ENCODE measurements at regions not wholly inside any gene's neighbourhood (a gene's known extent, or its start where the extent isn't known, plus 50 kb on each side); places are given as distances from the start of the nearest gene placed in this dataset.

GRCh38 chr5:87756951-87757350 is 344.2 kb upstream of the CCNH start:
- BruUV-seq (replicated peaks), result no TSS peak
- Histone ChIP-seq H3K27me3 (replicated peaks in 1 of 2; ENCODE audit: control insufficient read depth in 2 of 2, insufficient read depth in 2 of 2, low read length in 1 of 2) (no peaks in the 10 kb centered on the region), H3K9me3 (replicated peaks; ENCODE audit: control insufficient read depth, insufficient read depth, low read length) (no peaks in the 10 kb centered on the region), H3K4me3 (no peak overlapping the region), H3K4me2 (ENCODE audit: control insufficient read depth, insufficient read depth) (no peak overlapping the region), H3K27ac (ENCODE audit: control insufficient read depth, insufficient read depth) (no peak overlapping the region), H2AFZ (ENCODE audit: control insufficient read depth, low read depth, low read length) (no peak overlapping the region), H3K9ac (ENCODE audit: control insufficient read depth, insufficient read depth, low read length) (no peak overlapping the region), H3K4me1 (ENCODE audit: control insufficient read depth, insufficient read depth, low read length) (no peaks in the 10 kb centered on the region), H4K20me1 (ENCODE audit: control insufficient read depth, insufficient read depth) (no peaks in the 10 kb centered on the region), H3K79me2 (ENCODE audit: control insufficient read depth, insufficient read depth, low read length) (no peaks in the 10 kb centered on the region), H3K36me3 (ENCODE audit: control insufficient read depth in 2 of 2, insufficient read depth in 2 of 2, low read length in 1 of 2) (no peaks in the 10 kb centered on the region)
- RAD21 ChIA-PET (ENCODE audit: unreplicated experiment), result no interaction called here
- TF ChIP-seq NR2C1 (IDR thresholded peaks at IDR 0.05) (no peak), ZNF687 (IDR thresholded peaks at IDR 0.05) (no peak), BCL3 (IDR thresholded peaks at IDR 0.05; ENCODE audit: borderline replicate concordance, insufficient read depth, low read depth, low read length, poor library complexity, severe bottlenecking) (no peak), MTA2 (IDR thresholded peaks at IDR 0.05; ENCODE audit: low read depth) (no peak), RELB (IDR thresholded peaks at IDR 0.05; ENCODE audit: low read depth) (no peak)
- TF ChIP-seq, protein P1, sequence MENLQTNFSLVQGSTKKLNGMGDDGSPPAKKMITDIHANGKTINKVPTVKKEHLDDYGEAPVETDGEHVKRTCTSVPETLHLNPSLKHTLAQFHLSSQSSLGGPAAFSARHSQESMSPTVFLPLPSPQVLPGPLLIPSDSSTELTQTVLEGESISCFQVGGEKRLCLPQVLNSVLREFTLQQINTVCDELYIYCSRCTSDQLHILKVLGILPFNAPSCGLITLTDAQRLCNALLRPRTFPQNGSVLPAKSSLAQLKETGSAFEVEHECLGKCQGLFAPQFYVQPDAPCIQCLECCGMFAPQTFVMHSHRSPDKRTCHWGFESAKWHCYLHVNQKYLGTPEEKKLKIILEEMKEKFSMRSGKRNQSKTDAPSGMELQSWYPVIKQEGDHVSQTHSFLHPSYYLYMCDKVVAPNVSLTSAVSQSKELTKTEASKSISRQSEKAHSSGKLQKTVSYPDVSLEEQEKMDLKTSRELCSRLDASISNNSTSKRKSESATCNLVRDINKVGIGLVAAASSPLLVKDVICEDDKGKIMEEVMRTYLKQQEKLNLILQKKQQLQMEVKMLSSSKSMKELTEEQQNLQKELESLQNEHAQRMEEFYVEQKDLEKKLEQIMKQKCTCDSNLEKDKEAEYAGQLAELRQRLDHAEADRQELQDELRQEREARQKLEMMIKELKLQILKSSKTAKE (IDR thresholded peaks at IDR 0.05; ENCODE audit: low read depth, poor library complexity, severe bottlenecking), result no peak
- in situ Hi-C loops (cut with MboI), result no loop called here
- WGBS (ENCODE audit: insufficient coverage, insufficient replicate concordance, low lambda C conversion rate, missing lambda C conversion rate), result 0% methylated on average over 1 of the region's 1 CpG
- SMC1A ChIA-PET (ENCODE audit: uncharacterized antibody, unreplicated experiment), result no interaction called here
- intact Hi-C loops (cut with micrococcal nuclease; ENCODE audit: unreplicated experiment), result no loop called here
- DNase-seq (ENCODE audit: low read depth, low spot score) (no peak), FAIRE-seq (no peak), ATAC-seq (no peak)
- POLR2A ChIA-PET, result no interaction called here
- CTCF ChIA-PET, result no interaction called here

All from GM12878 (cell line).